ENCODE measurements at regions not wholly inside any gene's neighbourhood (a gene's known extent, or its start where the extent isn't known, plus 50 kb on each side); places are given as distances from the start of the nearest gene placed in this dataset.
A peak's percentile ranks its signal among the peaks of the same experiment; 100 is the strongest.
"Not testable (repeated sequence)": the region's sequence is repeated elsewhere in the genome, so short reads cannot be mapped to it uniquely, and the experiment has no call there.

- DNase-seq: no peak
Observed at GRCh38 chr14:98915625-98916024, 356.4 kb downstream of the BCL11B start.

- DNase-seq: no peak
Observed at GRCh38 chr14:98916036-98916435, 356.0 kb downstream of the BCL11B start.

- peak; percentile 71 for DNase-seq
Observed at GRCh38 chr14:98916476-98916875, 355.5 kb downstream of the BCL11B start.

- no peak for DNase-seq
Observed at GRCh38 chr14:98919434-98919833, 352.6 kb downstream of the BCL11B start.

DNA sequence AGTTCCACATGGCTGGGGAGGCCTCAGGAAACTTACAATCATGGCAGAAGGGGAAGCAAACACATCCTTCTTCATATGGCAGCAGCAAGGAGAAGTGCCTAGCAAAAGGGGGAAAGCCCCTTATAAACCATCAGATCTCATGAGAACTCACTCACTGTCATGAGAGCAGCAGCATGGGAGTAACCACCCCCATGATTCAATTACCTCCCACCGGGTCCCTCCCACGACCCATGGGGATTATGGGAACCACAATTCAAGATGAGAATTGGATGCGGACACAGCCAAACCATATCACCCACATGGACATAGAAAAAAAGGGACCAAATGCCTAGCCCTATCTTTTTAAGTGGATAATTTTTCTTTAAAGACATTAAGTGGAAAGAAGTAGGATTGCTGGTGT, 350.7 kb downstream of the BCL11B start:
- peak; percentile 39 for DNase-seq

- DNase-seq: no peak
Observed at GRCh38 chr14:98923596-98923995, 348.4 kb downstream of the BCL11B start.

- no peak for DNase-seq
Observed at GRCh38 chr14:98924046-98924445, 348.0 kb downstream of the BCL11B start.

- DNase-seq: no peak
Observed at GRCh38 chr14:98925354-98926040, 346.5 kb downstream of the BCL11B start.

DNA sequence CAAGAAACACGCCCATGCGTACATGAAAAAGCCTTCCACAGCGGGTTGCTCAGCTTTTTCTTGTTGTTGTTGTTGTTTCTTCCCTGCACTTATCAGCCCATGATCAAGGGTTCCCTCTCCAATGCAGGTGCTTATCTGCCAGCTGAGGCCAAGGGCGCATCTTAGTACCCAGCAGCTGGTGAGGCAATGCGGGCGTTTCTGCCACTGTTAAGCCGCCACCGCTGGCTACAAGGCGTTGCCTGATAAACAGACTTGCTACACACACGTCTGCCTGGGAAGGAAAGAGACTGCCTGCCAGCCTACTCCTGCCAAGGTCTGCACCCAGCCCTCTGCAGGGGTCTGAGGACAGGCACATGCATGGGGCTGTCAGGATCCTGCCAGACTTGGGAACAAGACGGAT, 345.9 kb downstream of the BCL11B start:
- no peak for DNase-seq

GRCh38 chr14:98926801-98927200, 345.2 kb downstream of the BCL11B start:
- DNase-seq: no peak

GRCh38 chr14:98927986-98928385, 344.0 kb downstream of the BCL11B start:
- no peak for DNase-seq

- no peak for DNase-seq
Observed at GRCh38 chr14:98928418-98928817, 343.6 kb downstream of the BCL11B start.

GRCh38 chr14:98931126-98931525, 340.9 kb downstream of the BCL11B start:
- no peak for DNase-seq

DNA sequence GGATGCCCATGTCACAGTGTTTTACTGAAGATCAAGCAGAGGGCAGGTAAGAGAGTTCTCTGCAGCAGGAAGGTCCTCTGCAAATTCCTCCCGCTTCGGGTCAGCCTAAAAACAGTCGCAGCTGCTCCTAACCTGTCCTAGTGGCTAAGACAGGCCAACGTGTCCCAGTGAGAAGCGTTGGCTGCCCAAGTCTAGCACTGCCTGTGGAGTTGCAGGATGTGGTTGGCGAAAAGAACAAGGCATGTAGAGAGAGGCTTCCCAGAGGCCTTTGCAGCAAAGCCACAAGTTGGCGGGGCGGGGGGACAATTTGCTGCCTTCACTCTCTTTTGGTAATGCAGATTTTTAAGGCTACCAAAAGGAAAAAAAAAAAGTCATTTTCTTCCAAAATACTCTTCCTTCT, 340.1 kb downstream of the BCL11B start:
- no peak for DNase-seq

GRCh38 chr14:98932431-98933325, 339.3 kb downstream of the BCL11B start:
- DNase-seq: no peak

GRCh38 chr14:98934569-98934968, 337.4 kb downstream of the BCL11B start:
- not testable (repeated sequence) for DNase-seq

GRCh38 chr14:98935921-98936320, 336.1 kb downstream of the BCL11B start:
- no peak for DNase-seq

DNA sequence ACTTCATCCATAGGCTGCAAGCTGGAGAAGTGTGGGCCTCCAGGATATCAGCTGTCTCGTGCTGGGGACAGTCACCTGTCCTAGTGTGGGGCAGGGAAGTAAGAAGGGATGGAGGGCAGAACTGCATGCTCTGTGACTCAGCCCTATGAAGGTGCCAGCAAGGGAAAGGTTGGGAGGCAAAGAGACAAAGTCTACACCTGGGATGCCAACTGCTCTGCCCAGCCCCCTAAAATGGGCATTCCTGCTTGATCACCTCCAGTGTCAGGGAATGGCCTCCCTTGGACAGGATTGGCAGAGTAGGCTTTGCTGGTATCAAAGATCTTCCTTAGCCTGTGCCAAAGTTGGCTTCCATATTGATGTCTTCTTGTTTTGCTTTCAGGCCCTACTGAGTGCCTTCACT, 335.0 kb downstream of the BCL11B start:
- DNase-seq: no peak

DNA sequence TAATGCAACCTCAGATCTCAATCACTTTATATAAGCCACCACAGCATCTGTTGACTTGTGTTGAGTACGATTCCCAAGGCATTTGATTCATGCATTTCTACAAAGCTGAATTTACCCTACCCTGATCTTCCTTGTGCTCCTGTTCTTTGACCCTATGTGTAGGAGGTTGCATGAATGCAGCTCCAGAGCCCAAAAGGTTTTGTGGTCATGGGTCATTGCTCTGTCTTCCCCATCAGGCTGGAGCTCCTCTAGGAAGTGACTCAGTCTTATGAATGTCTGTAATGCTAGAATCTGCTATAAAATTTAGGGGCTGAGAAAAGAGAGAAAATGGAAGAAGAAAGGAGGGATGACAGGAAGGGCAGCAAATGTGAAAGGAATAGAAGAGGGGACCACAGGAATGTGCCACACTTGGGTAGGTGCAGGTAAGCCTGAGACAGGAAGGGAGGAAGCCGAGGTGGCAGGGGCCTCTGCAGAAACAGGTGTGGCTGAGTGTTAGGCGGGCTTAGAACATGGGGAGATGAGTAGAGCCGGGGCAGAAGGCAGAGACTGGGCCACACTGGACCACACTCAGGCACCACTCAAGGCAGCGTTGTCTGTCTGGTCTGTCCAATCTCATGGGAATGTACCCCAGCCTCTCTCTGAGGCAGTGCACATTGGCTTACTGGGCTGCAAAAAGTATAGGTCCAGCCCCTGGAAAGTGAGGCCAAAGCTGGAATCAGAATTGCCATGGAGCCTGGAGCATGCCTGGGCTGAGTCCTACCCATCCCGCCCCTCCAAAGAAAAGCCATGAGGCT, 334.1 kb downstream of the BCL11B start:
- no peak for DNase-seq

DNA sequence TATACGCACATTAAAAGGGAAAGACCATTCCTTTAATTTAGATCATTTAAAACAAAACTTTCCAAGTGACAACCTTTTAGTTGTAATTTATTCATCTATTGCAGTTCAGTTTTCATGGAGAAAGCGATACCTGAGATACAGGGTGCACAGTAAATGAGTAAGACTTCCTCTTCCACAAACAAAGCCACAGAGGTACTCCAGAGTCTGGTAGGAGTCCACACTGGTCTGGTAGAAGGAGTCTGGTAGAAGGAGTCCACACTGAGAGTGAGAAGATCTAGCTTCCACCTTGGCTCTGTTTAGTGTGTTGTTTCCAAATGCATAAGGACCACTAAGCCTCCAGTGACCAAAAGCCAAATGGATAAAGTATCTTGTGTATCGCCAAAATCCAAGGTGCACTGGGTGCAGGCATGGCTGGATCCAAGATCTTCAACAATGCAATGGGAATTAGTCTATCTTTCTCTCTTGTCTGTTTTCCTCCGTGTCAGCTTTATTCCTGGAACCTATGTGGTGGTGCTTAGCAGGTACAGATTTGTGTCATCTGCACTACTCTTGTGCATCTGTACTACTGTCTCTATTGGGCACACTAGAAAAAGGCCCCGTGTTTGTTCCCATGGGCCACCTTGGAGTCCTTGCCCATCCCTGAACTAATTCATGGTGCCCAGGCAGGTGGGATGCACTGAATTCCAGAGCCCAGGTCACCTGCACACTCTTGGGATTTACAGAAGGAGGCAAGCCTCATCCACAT, 331.1 kb downstream of the BCL11B start:
- no peak for DNase-seq

DNA sequence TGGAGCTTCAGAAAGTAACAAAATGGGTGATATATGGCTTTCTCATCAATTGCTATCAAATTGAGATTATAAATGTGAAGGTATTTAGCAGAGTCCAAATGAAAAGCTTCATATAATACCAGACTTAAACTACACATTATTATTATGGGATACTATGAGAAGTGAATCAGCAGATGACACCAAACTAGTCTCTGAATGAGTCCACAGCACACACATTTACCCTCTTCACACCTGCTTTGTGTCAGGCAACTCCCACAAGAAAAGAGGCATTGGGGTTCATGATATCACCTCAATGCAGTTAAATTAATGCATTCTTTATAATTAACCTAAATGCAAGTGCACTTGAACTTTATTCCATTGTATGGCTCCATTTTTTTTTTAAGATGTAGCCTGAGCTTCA, 330.5 kb downstream of the BCL11B start:
- no peak for DNase-seq

DNA sequence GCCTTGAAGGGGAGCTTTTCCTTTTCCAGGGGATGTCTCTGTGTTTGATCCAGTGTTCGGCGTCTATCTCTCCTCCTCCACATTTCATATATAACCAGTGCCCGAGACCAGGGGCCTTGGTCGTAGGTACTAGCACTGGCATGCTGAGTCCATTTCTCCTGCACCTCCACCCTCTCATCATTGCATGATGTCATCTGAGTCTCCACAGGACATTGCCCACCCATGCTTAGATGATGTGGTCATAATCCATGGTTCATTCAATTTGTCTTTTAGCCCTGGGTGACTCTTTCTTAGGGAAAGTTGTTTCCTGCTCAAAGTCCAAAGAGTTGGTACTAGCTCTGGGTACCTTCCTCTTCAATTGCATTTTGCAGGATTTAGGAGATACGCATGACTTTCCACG, 328.1 kb downstream of the BCL11B start:
- no peak for DNase-seq

DNA sequence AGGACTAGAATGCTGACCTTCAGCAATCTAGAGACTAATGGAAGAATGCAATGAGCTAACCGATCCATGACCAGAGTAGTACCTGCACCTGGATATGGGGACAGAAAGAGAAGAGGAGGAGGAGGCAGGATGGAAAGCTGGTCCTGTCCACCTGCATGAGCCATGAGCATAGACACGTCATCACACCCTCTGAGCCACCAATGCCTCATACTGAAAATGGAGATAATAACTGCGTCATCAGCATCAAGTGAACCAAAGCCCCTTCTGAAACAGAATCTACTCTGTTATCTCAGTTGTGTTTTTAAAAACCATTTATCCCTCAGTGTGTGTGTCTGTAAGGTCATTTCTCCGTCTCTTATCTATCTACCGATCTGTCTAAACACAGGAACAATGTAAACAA, 327.0 kb downstream of the BCL11B start:
- DNase-seq: no peak

Measured in inflammatory macrophage treated with lipopolysaccharide for 4 hours (primary cell).